Keratinocyte (primary cell): ENCODE measurements at regions not wholly inside any gene's neighbourhood (a gene's known extent, or its start where the extent isn't known, plus 50 kb on each side); places are given as distances from the start of the nearest gene placed in this dataset.

Experiments used
- CTCF ChIP-seq, 3 experiments: IDR thresholded peaks in 1 of 3; conservative IDR thresholded peaks in 1 of 3; optimal IDR thresholded peaks in 1 of 3; 2 replicates in 2 of 3; 3 replicates in 1 of 3; pipeline versions ENCODE3 to v1.5.1; 2011; ENCODE audit warnings: low read length in 3 of 3, mild to moderate bottlenecking in 3 of 3, moderate library complexity in 2 of 3, control low read depth in 1 of 3, inconsistent platforms in 1 of 3; ENCODE audit not compliant: insufficient read depth in 2 of 3; ENCODE audit errors: extremely low read depth in 1 of 3
- EZH2 ChIP-seq: IDR thresholded peaks from one replicate; pipeline ENCODE4 v1.6.1; 2012; ENCODE audit warnings: inconsistent platforms, mild to moderate bottlenecking, low read length, moderate library complexity

- TF ChIP-seq CTCF (optimal IDR thresholded peaks at IDR 0.05 in 1 of 3, IDR thresholded peaks at IDR 0.05 in 1 of 3, conservative IDR thresholded peaks at IDR 0.05 in 1 of 3; ENCODE audit: extremely low read depth in 1 of 3, insufficient read depth in 2 of 3, low read length in 3 of 3) (no peak), EZH2 (no peak)
Measured at GRCh38 chr6:104411302-104411701, 448.4 kb downstream of the HACE1 start.
